Left cardiac atrium (tissue), 4 donors: ENCODE measurements at regions not wholly inside any gene's neighbourhood (a gene's known extent, or its start where the extent isn't known, plus 50 kb on each side); places are given as distances from the start of the nearest gene placed in this dataset.
"Not testable (repeated sequence)": the region's sequence is repeated elsewhere in the genome, so short reads cannot be mapped to it uniquely, and the experiment has no call there.

Experiments
- ATAC-seq, 2 donors: fragments of 200-7000 bp; cut with Tn5 transposase; one replicate each; pipeline ENCODE4 v1.9.1; 2020; ENCODE audit warnings: mild to moderate bottlenecking in 2 of 2, moderate library complexity in 2 of 2
- DNase-seq: peaks from one replicate; pipeline ENCODE4 v3.0.0-alpha.2; 2020
- intact Hi-C, 2 donors: fragments of 100-400 bp; cut with DNase I; formaldehyde crosslinking; loops; one replicate each; pipeline versions ENCODE4 v1.14.1 to v1.15.1; 2022 to 2023
- donor health status: DM: no; HTN: yes; CAD: no.
- donor health status: DM: no; HTN: yes; CAD: no; lungs with severe emphysema.
- donor health status: DM: yes; HTN: yes; CAD: no.
- donor health status: Dilated cardiomyopathy.

- DNase-seq (no peak), ATAC-seq (no peak)
- intact Hi-C loops: loop anchor here in 1 of 2 donors (5.0 kb wide), 1 partner anchor 124 kb away; no protein-coding TSS in a partner anchor
Measured at GRCh38 chr19:20413705-20414104, 151.9 kb downstream of the ZNF737 start.

- DNase-seq (no peak), ATAC-seq (no peak)
- intact Hi-C loops: loop anchor here in 1 of 2 donors (5.0 kb wide), 1 partner anchor 124 kb away; no protein-coding TSS in a partner anchor
Measured at GRCh38 chr19:20412846-20413245, 152.7 kb downstream of the ZNF737 start.

- no peak for ATAC-seq
- intact Hi-C loops: no loop called here
- no peak for DNase-seq
Measured at GRCh38 chr19:20397292-20397691, 168.3 kb downstream of the ZNF737 start.

- intact Hi-C loops: no loop called here
- DNase-seq: no peak
- ATAC-seq: no peak
Measured at GRCh38 chr19:20388706-20389225, 176.8 kb downstream of the ZNF737 start.

GRCh38 chr19:20385061-20385460, 180.5 kb downstream of the ZNF737 start:
- no peak for DNase-seq
- ATAC-seq: no peak
- intact Hi-C loops: no loop called here

GRCh38 chr19:20371911-20372310, 193.7 kb downstream of the ZNF737 start:
- no peak for ATAC-seq
- intact Hi-C loops: no loop called here
- DNase-seq: no peak

- DNase-seq, intact Hi-C loops, ATAC-seq: not testable (repeated sequence)
Measured at GRCh38 chr19:20371304-20371703, 194.3 kb downstream of the ZNF737 start.

- intact Hi-C loops: no loop called here
- DNase-seq (no peak), ATAC-seq (no peak)
Measured at GRCh38 chr19:20367811-20368294, 197.7 kb downstream of the ZNF737 start.

- DNase-seq (no peak), ATAC-seq (no peak)
- intact Hi-C loops: no loop called here
Measured at GRCh38 chr19:20365146-20365545, 198.1 kb downstream of the ZNF486 start.

- ATAC-seq (no peak), DNase-seq (no peak)
- intact Hi-C loops: no loop called here
Measured at GRCh38 chr19:20359933-20360720, 193.1 kb downstream of the ZNF486 start.

- DNase-seq, intact Hi-C loops, ATAC-seq: not testable (repeated sequence)
Measured at GRCh38 chr19:20358841-20359465, 191.9 kb downstream of the ZNF486 start.

GRCh38 chr19:20357921-20358320, 190.9 kb downstream of the ZNF486 start:
- no peak for DNase-seq
- intact Hi-C loops: no loop called here
- ATAC-seq: no peak

- intact Hi-C loops: no loop called here
- DNase-seq: no peak
- no peak for ATAC-seq
Measured at GRCh38 chr19:20351244-20351643, 184.2 kb downstream of the ZNF486 start.

GRCh38 chr19:20349206-20349605, 182.2 kb downstream of the ZNF486 start:
- intact Hi-C loops: no loop called here
- DNase-seq: no peak
- ATAC-seq: no peak

- ATAC-seq (no peak), DNase-seq (no peak)
- intact Hi-C loops: no loop called here
Measured at GRCh38 chr19:20339444-20339843, 172.4 kb downstream of the ZNF486 start.

GRCh38 chr19:20334760-20335159, 167.7 kb downstream of the ZNF486 start:
- no peak for DNase-seq
- intact Hi-C loops: no loop called here
- ATAC-seq: no peak

GRCh38 chr19:20333508-20333907, 166.5 kb downstream of the ZNF486 start:
- no peak for DNase-seq
- no peak for ATAC-seq
- intact Hi-C loops: no loop called here

- DNase-seq (no peak), ATAC-seq (no peak)
- intact Hi-C loops: no loop called here
Measured at GRCh38 chr19:20325151-20325550, 158.1 kb downstream of the ZNF486 start.

- intact Hi-C loops: no loop called here
- ATAC-seq: no peak
- DNase-seq: no peak
Measured at GRCh38 chr19:20321139-20321763, 154.2 kb downstream of the ZNF486 start.

GRCh38 chr19:20320191-20320590, 153.2 kb downstream of the ZNF486 start:
- intact Hi-C loops: no loop called here
- DNase-seq (no peak), ATAC-seq (no peak)
